Adrenal gland (tissue), 5 donors: ENCODE measurements at regions not wholly inside any gene's neighbourhood (a gene's known extent, or its start where the extent isn't known, plus 50 kb on each side); places are given as distances from the start of the nearest gene placed in this dataset.

Experiments used
- CTCF ChIP-seq, 6 experiments: fragments of 450-650 bp in 4 of 6; fragments of 200-600 bp in 2 of 6; sonication (generic) in 1 of 6; IDR thresholded peaks; 1 replicate in 5 of 6; 2 replicates in 1 of 6; pipeline versions ENCODE4 v1.5.1 to v1.8.0; 2016 to 2021; ENCODE audit warnings: antibody characterized with exemption in 6 of 6, mild to moderate bottlenecking in 2 of 6, moderate library complexity in 1 of 6
- POLR2A ChIP-seq, 2 donors: fragments of 450-650 bp; IDR thresholded peaks; one replicate each; pipeline ENCODE4 v1.6.1; 2017; ENCODE audit warnings: antibody characterized with exemption in 2 of 2, mild to moderate bottlenecking in 2 of 2, moderate library complexity in 1 of 2
- donor health status: DM: no; HTN: no; CAD: no.

DNA sequence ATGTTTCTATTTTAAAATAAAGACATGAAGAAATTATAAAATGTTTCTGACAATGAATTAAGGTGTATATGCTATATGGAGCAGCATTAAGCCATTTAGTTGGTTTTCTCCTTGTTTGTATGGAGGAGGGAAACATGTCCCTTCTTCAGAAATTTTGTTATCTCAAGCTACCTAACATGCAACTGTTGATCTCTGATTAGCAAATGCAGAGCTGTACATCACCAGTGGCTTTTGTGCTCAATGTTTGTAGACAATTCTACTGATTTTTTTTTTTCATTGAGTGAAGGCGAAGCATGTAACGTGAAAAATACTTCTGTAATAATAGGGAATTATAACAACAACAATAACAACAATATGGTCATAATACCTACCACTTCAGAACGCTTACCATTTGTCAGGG, 463.7 kb downstream of the PLPP3 start:
- TF ChIP-seq POLR2A (IDR thresholded peaks at IDR 0.05) = no peak
- TF ChIP-seq CTCF (IDR thresholded peaks at IDR 0.05) = no peak
